Stimulated activated naive CD4-positive, alpha-beta T cell (primary cell): ENCODE measurements at regions not wholly inside any gene's neighbourhood (a gene's known extent, or its start where the extent isn't known, plus 50 kb on each side); places are given as distances from the start of the nearest gene placed in this dataset.

Experiments
- DNase-seq, 6 experiments: peaks; one replicate each; lab custom pipeline; 2025; lab: John Stamatoyannopoulos, UW

- DNase-seq = no peak
These were observed 319.4 kb upstream of the ATP2B1 start for GRCh38 chr12:90027889-90028634.

- DNase-seq = no peak
These were observed 318.4 kb upstream of the ATP2B1 start for GRCh38 chr12:90027041-90027440.

- DNase-seq = no peak
These were observed 317.9 kb upstream of the ATP2B1 start for GRCh38 chr12:90026516-90026915.

- DNase-seq = no peak
These were observed 315.6 kb upstream of the ATP2B1 start for GRCh38 chr12:90024262-90024661.

- no peak for DNase-seq
These were observed 314.7 kb upstream of the ATP2B1 start for GRCh38 chr12:90023207-90023900.

GRCh38 chr12:90021795-90022440 is 313.3 kb upstream of the ATP2B1 start:
- no peak for DNase-seq

GRCh38 chr12:90020881-90021280 is 312.2 kb upstream of the ATP2B1 start:
- DNase-seq = no peak

GRCh38 chr12:90020436-90020835 is 311.8 kb upstream of the ATP2B1 start:
- DNase-seq = no peak

GRCh38 chr12:90020014-90020413 is 311.4 kb upstream of the ATP2B1 start:
- no peak for DNase-seq

GRCh38 chr12:90017316-90017715 is 308.7 kb upstream of the ATP2B1 start:
- DNase-seq = no peak

GRCh38 chr12:90015228-90015627 is 306.6 kb upstream of the ATP2B1 start:
- DNase-seq = no peak

- no peak for DNase-seq
These were observed 304.8 kb upstream of the ATP2B1 start for GRCh38 chr12:90013409-90013808.

- no peak for DNase-seq
These were observed 301.5 kb upstream of the ATP2B1 start for GRCh38 chr12:90010089-90010488.

- DNase-seq = no peak
These were observed 299.6 kb upstream of the ATP2B1 start for GRCh38 chr12:90008277-90008676.

GRCh38 chr12:90004319-90005074 is 295.9 kb upstream of the ATP2B1 start:
- no peak for DNase-seq

- DNase-seq = no peak
These were observed 295.1 kb upstream of the ATP2B1 start for GRCh38 chr12:90003688-90004087.

GRCh38 chr12:90000721-90001120 is 292.1 kb upstream of the ATP2B1 start:
- no peak for DNase-seq

GRCh38 chr12:89999699-90000505 is 291.3 kb upstream of the ATP2B1 start:
- no peak for DNase-seq

GRCh38 chr12:89995870-89996269 is 287.2 kb upstream of the ATP2B1 start:
- DNase-seq = no peak

- no peak for DNase-seq
These were observed 286.3 kb upstream of the ATP2B1 start for GRCh38 chr12:89994911-89995310.

- DNase-seq = no peak
These were observed 285.0 kb upstream of the ATP2B1 start for GRCh38 chr12:89993632-89994031.
